Ramos (cell line): ENCODE measurements at regions not wholly inside any gene's neighbourhood (a gene's known extent, or its start where the extent isn't known, plus 50 kb on each side); places are given as distances from the start of the nearest gene placed in this dataset.
"Not testable (repeated sequence)": the region's sequence is repeated elsewhere in the genome, so short reads cannot be mapped to it uniquely, and the experiment has no call there.

Experiments used
- in situ Hi-C: fragments of 300-500 bp; cut with MboI; formaldehyde crosslinking; loops from one replicate; pipeline ENCODE4 v1.14.3; 2022; ENCODE audit warnings: low sequenced_read_pairs; ENCODE audit not compliant: unreplicated experiment

GRCh38 chr2:219724628-219725027 is 97.2 kb downstream of the SLC4A3 start:
- in situ Hi-C loops, result no loop called here

- in situ Hi-C loops, result no loop called here
Measured at GRCh38 chr2:219726916-219727315, 99.5 kb downstream of the SLC4A3 start.

GRCh38 chr2:219727771-219728429 is 100.5 kb downstream of the SLC4A3 start:
- in situ Hi-C loops, result no loop called here

GRCh38 chr2:219728991-219729487 is 101.6 kb downstream of the SLC4A3 start:
- in situ Hi-C loops, result no loop called here

GRCh38 chr2:219731173-219731572 is 103.7 kb downstream of the SLC4A3 start:
- in situ Hi-C loops, result no loop called here

- in situ Hi-C loops, result no loop called here
Measured at GRCh38 chr2:219733106-219733505, 105.7 kb downstream of the SLC4A3 start.

GRCh38 chr2:219733746-219734145 is 106.3 kb downstream of the SLC4A3 start:
- in situ Hi-C loops, result no loop called here

GRCh38 chr2:219736209-219736608 is 108.8 kb downstream of the SLC4A3 start:
- in situ Hi-C loops, result no loop called here

GRCh38 chr2:219737270-219737691 is 109.9 kb downstream of the SLC4A3 start:
- in situ Hi-C loops, result no loop called here

GRCh38 chr2:219739066-219739465 is 111.6 kb downstream of the SLC4A3 start:
- in situ Hi-C loops, result no loop called here

- in situ Hi-C loops, result no loop called here
Measured at GRCh38 chr2:219739866-219740440, 112.5 kb downstream of the SLC4A3 start.

GRCh38 chr2:219743548-219743947 is 116.1 kb downstream of the SLC4A3 start:
- in situ Hi-C loops, result no loop called here

GRCh38 chr2:219744066-219744465 is 116.6 kb downstream of the SLC4A3 start:
- in situ Hi-C loops, result no loop called here

GRCh38 chr2:219744600-219744999 is 117.2 kb downstream of the SLC4A3 start:
- in situ Hi-C loops, result no loop called here

- in situ Hi-C loops, result no loop called here
Measured at GRCh38 chr2:219747637-219748036, 120.2 kb downstream of the SLC4A3 start.

- in situ Hi-C loops, result no loop called here
Measured at GRCh38 chr2:219748671-219749570, 121.5 kb downstream of the SLC4A3 start.

- in situ Hi-C loops, result not testable (repeated sequence)
Measured at GRCh38 chr2:219751121-219751520, 123.7 kb downstream of the SLC4A3 start.

GRCh38 chr2:219752726-219753125 is 125.3 kb downstream of the SLC4A3 start:
- in situ Hi-C loops, result no loop called here

- in situ Hi-C loops, result no loop called here
Measured at GRCh38 chr2:219758907-219759680, 131.7 kb downstream of the SLC4A3 start.

- in situ Hi-C loops, result no loop called here
Measured at GRCh38 chr2:219759801-219760200, 132.4 kb downstream of the SLC4A3 start.
